ENCODE measurements at regions not wholly inside any gene's neighbourhood (a gene's known extent, or its start where the extent isn't known, plus 50 kb on each side); places are given as distances from the start of the nearest gene placed in this dataset.

- TF ChIP-seq POLR2A (IDR thresholded peaks at IDR 0.05) (no peak), POLR2AphosphoS5 (IDR thresholded peaks at IDR 0.05) (no peak), CTCF (IDR thresholded peaks at IDR 0.05) (no peak)
These were observed 124.4 kb upstream of the FBXL7 start for GRCh38 chr5:15375559-15375958.
